ENCODE measurements at regions not wholly inside any gene's neighbourhood (a gene's known extent, or its start where the extent isn't known, plus 50 kb on each side); places are given as distances from the start of the nearest gene placed in this dataset.

- no peak overlapping the region for H3K4me3 ChIP-seq (ENCODE audit: low read length)
- DNase-seq (ENCODE audit: low read depth) = no peak
- no peak for TF ChIP-seq CTCF (conservative IDR thresholded peaks at IDR 0.05; ENCODE audit: low read length)
Measured at GRCh38 chr2:177329064-177329463, 63.5 kb upstream of the AGPS start.

GRCh38 chr2:177331466-177331997 lies 61.0 kb upstream of the AGPS start:
- no peak overlapping the region for H3K4me3 ChIP-seq (ENCODE audit: low read length)

GRCh38 chr2:177332026-177332991 lies 60.3 kb upstream of the AGPS start:
- no peak overlapping the region for H3K4me3 ChIP-seq (ENCODE audit: low read length)
- peak; percentile 79 for DNase-seq (ENCODE audit: low read depth)
- peak; percentile 79 for TF ChIP-seq CTCF (conservative IDR thresholded peaks at IDR 0.05; ENCODE audit: low read length)

More at GRCh38 chr2:177331466-177331997, 61.0 kb upstream of the AGPS start:
- no peak for TF ChIP-seq CTCF (conservative IDR thresholded peaks at IDR 0.05; ENCODE audit: low read length)
- DNase-seq (ENCODE audit: low read depth) = no peak

GRCh38 chr2:177332992-177333388 lies 59.6 kb upstream of the AGPS start:
- no peak for TF ChIP-seq CTCF (conservative IDR thresholded peaks at IDR 0.05; ENCODE audit: low read length)
- DNase-seq (ENCODE audit: low read depth) = no peak
- no peak overlapping the region for H3K4me3 ChIP-seq (ENCODE audit: low read length)

GRCh38 chr2:177334940-177335543 lies 57.5 kb upstream of the AGPS start:
- no peak overlapping the region for H3K4me3 ChIP-seq (ENCODE audit: low read length)
- peak; percentile 51 for DNase-seq (ENCODE audit: low read depth)

GRCh38 chr2:177335917-177336450 lies 56.6 kb upstream of the AGPS start:
- peak; percentile 60 for DNase-seq (ENCODE audit: low read depth)

More at GRCh38 chr2:177334940-177335543, 57.5 kb upstream of the AGPS start:
- peak; percentile 98 for TF ChIP-seq CTCF (conservative IDR thresholded peaks at IDR 0.05; ENCODE audit: low read length)

More at GRCh38 chr2:177335917-177336450, 56.6 kb upstream of the AGPS start:
- no peak overlapping the region for H3K4me3 ChIP-seq (ENCODE audit: low read length)
- TF ChIP-seq CTCF (conservative IDR thresholded peaks at IDR 0.05; ENCODE audit: low read length) = no peak

Measured in AG10803 (cell line).